ENCODE measurements at regions not wholly inside any gene's neighbourhood (a gene's known extent, or its start where the extent isn't known, plus 50 kb on each side); places are given as distances from the start of the nearest gene placed in this dataset.

GRCh38 chr3:177817751-177818150 lies 620.5 kb upstream of the TBL1XR1 start:
- no peaks in the 10 kb centered on the region for H3K27me3 ChIP-seq (replicated peaks; ENCODE audit: insufficient read depth, low read depth, low read length, poor library complexity)
- CTCF ChIA-PET, result no interaction called here
- H3K27ac ChIP-seq (ENCODE audit: low read depth, low read length, poor library complexity, severe bottlenecking), result no peak overlapping the region
- no peaks in the 10 kb centered on the region for H3K36me3 ChIP-seq (ENCODE audit: insufficient read depth, low read length, poor library complexity, severe bottlenecking)
- no peak for DNase-seq (ENCODE audit: low spot score)
- POLR2A ChIA-PET (ENCODE audit: low non-redundant PET), result no interaction called here
- TF ChIP-seq CTCF (conservative IDR thresholded peaks at IDR 0.05; ENCODE audit: low read depth, low read length) (no peak), EZH2 (IDR thresholded peaks at IDR 0.05; ENCODE audit: borderline replicate concordance, low read depth, low read length, poor library complexity, severe bottlenecking) (no peak)
- no peak overlapping the region for H3K4me3 ChIP-seq (ENCODE audit: low read depth, low read length, poor library complexity, severe bottlenecking)
- no TSS peak for BruUV-seq (replicated peaks)
- H3K9me3 ChIP-seq (ENCODE audit: low read depth, low read length, poor library complexity, severe bottlenecking), result no peaks in the 10 kb centered on the region
- H3K4me1 ChIP-seq (ENCODE audit: insufficient read depth, low read length, poor library complexity, severe bottlenecking), result peaks cover 9% of the 10 kb centered on the region
- intact Hi-C loops (cut with micrococcal nuclease; ENCODE audit: unreplicated experiment), result no loop called here

- no TSS peak for BruUV-seq (replicated peaks)
- H3K4me1 ChIP-seq (ENCODE audit: insufficient read depth, low read length, poor library complexity, severe bottlenecking), result peaks cover 9% of the 10 kb centered on the region
- no peak for DNase-seq (ENCODE audit: low spot score)
- H3K27me3 ChIP-seq (replicated peaks; ENCODE audit: insufficient read depth, low read depth, low read length, poor library complexity), result no peaks in the 10 kb centered on the region
- TF ChIP-seq EZH2 (IDR thresholded peaks at IDR 0.05; ENCODE audit: borderline replicate concordance, low read depth, low read length, poor library complexity, severe bottlenecking) (no peak), CTCF (conservative IDR thresholded peaks at IDR 0.05; ENCODE audit: low read depth, low read length) (no peak)
- intact Hi-C loops (cut with micrococcal nuclease; ENCODE audit: unreplicated experiment), result no loop called here
- H3K27ac ChIP-seq (ENCODE audit: low read depth, low read length, poor library complexity, severe bottlenecking), result no peak overlapping the region
- POLR2A ChIA-PET (ENCODE audit: low non-redundant PET), result no interaction called here
- no peaks in the 10 kb centered on the region for H3K36me3 ChIP-seq (ENCODE audit: insufficient read depth, low read length, poor library complexity, severe bottlenecking)
- CTCF ChIA-PET, result no interaction called here
- no peaks in the 10 kb centered on the region for H3K9me3 ChIP-seq (ENCODE audit: low read depth, low read length, poor library complexity, severe bottlenecking)
- no peak overlapping the region for H3K4me3 ChIP-seq (ENCODE audit: low read depth, low read length, poor library complexity, severe bottlenecking)
Measured at GRCh38 chr3:177818712-177819240, 621.5 kb upstream of the TBL1XR1 start.

GRCh38 chr3:177820683-177821316 lies 623.5 kb upstream of the TBL1XR1 start:
- POLR2A ChIA-PET (ENCODE audit: low non-redundant PET), result no interaction called here
- no peak overlapping the region for H3K27ac ChIP-seq (ENCODE audit: low read depth, low read length, poor library complexity, severe bottlenecking)

More at GRCh38 chr3:177820683-177821316, 623.5 kb upstream of the TBL1XR1 start:
- no TSS peak for BruUV-seq (replicated peaks)
- no peak for DNase-seq (ENCODE audit: low spot score)
- no peak overlapping the region for H3K4me3 ChIP-seq (ENCODE audit: low read depth, low read length, poor library complexity, severe bottlenecking)
- TF ChIP-seq EZH2 (IDR thresholded peaks at IDR 0.05; ENCODE audit: borderline replicate concordance, low read depth, low read length, poor library complexity, severe bottlenecking) (no peak), CTCF (conservative IDR thresholded peaks at IDR 0.05; ENCODE audit: low read depth, low read length) (no peak)
- no peaks in the 10 kb centered on the region for H3K27me3 ChIP-seq (replicated peaks; ENCODE audit: insufficient read depth, low read depth, low read length, poor library complexity)
- peaks cover 2% of the 10 kb centered on the region for H3K4me1 ChIP-seq (ENCODE audit: insufficient read depth, low read length, poor library complexity, severe bottlenecking)
- intact Hi-C loops (cut with micrococcal nuclease; ENCODE audit: unreplicated experiment), result no loop called here
- CTCF ChIA-PET, result no interaction called here
- H3K36me3 ChIP-seq (ENCODE audit: insufficient read depth, low read length, poor library complexity, severe bottlenecking), result no peaks in the 10 kb centered on the region
- H3K9me3 ChIP-seq (ENCODE audit: low read depth, low read length, poor library complexity, severe bottlenecking), result no peaks in the 10 kb centered on the region

Data from A673 (cell line).